IMR-90 (cell line): ENCODE measurements at regions not wholly inside any gene's neighbourhood (a gene's known extent, or its start where the extent isn't known, plus 50 kb on each side); places are given as distances from the start of the nearest gene placed in this dataset.

Experiments used
- ATAC-seq: fragments of 200-7000 bp; cut with Tn5 transposase; 2 replicates; pipeline ENCODE4 v1.9.1; 2020; ENCODE audit warnings: low read depth, mild to moderate bottlenecking, moderate library complexity
- BruUV-seq: library from RNA; stranded (reverse); fragments of 400-500 nt; replicated peaks from 2 replicates; lab custom pipeline; 2021; lab: Mats Ljungman, UMichigan
- CTCF ChIA-PET: fragments of 300-600 bp; formaldehyde crosslinking; extraction: SDS; loops from one replicate; lab custom pipeline; 2021; ENCODE audit warnings: antibody characterized with exemption; lab: Yijun Ruan, JAX
- POLR2A ChIA-PET: fragments of 300-600 bp; sonication (Branson Sonifier 250); formaldehyde crosslinking; loops from one replicate; lab custom pipeline; 2022; ENCODE audit warnings: antibody characterized with exemption; ENCODE audit not compliant: unreplicated experiment; lab: Charles Lee
- DNase-seq: peaks from one replicate; pipeline ENCODE4 v3.0.0; 2013
- H2AFZ ChIP-seq: replicated peaks from 2 replicates; pipeline ENCODE3; 2013; ENCODE audit warnings: low read length, mild to moderate bottlenecking; ENCODE audit not compliant: poor library complexity
- H2AK5ac ChIP-seq: 2 replicates; pipeline ENCODE4 v1.6.1; 2013; ENCODE audit warnings: low read depth, low read length, inconsistent platforms
- H2AK9ac ChIP-seq: replicated peaks from 2 replicates; pipeline ENCODE3; 2013; ENCODE audit warnings: mild to moderate bottlenecking, low read depth, low read length, moderate library complexity; ENCODE audit not compliant: poor library complexity
- H2BK120ac ChIP-seq: 2 replicates; pipeline ENCODE4 v1.6.1; 2013; ENCODE audit warnings: low read depth, low read length, inconsistent platforms
- H2BK15ac ChIP-seq: 3 replicates; pipeline ENCODE4 v1.6.1; 2013; ENCODE audit warnings: low read depth, low read length, inconsistent platforms
- H2BK20ac ChIP-seq: 2 replicates; pipeline ENCODE4 v1.6.1; 2013; ENCODE audit warnings: low read depth, mild to moderate bottlenecking, inconsistent platforms, low read length, moderate library complexity
- H2BK5ac ChIP-seq: 2 replicates; pipeline ENCODE4 v1.6.1; 2013; ENCODE audit warnings: mild to moderate bottlenecking, low read depth, low read length, inconsistent platforms; ENCODE audit not compliant: poor library complexity, severe bottlenecking
- H3K14ac ChIP-seq: replicated peaks from 2 replicates; pipeline ENCODE4 v1.6.1; 2013; ENCODE audit warnings: low read depth, low read length, inconsistent platforms
- H3K18ac ChIP-seq: 2 replicates; pipeline ENCODE4 v1.6.1; 2013; ENCODE audit warnings: low read depth, low read length, control low read depth
- H3K23ac ChIP-seq: 2 replicates; pipeline ENCODE4 v1.6.1; 2013; ENCODE audit warnings: low read depth, low read length, inconsistent platforms
- H3K27ac ChIP-seq: 2 replicates; pipeline ENCODE4 v1.5.1; 2013; ENCODE audit warnings: mild to moderate bottlenecking, control low read depth, low read length; ENCODE audit not compliant: insufficient read depth
- H3K27me3 ChIP-seq: 2 replicates; pipeline ENCODE4 v1.6.1; 2013; ENCODE audit warnings: low read length; ENCODE audit not compliant: control insufficient read depth, insufficient read depth
- H3K36me3 ChIP-seq: 2 replicates; pipeline ENCODE4 v1.6.1; 2013; ENCODE audit warnings: low read length, mixed read lengths; ENCODE audit not compliant: control insufficient read depth, insufficient read depth
- H3K4ac ChIP-seq: 2 replicates; pipeline ENCODE4 v1.6.1; 2013; ENCODE audit warnings: low read depth, low read length, inconsistent platforms
- H3K4me1 ChIP-seq: 2 replicates; pipeline ENCODE4 v1.6.1; 2013; ENCODE audit warnings: low read length, mixed read lengths; ENCODE audit not compliant: control insufficient read depth, insufficient read depth
- H3K4me2 ChIP-seq: 2 replicates; pipeline ENCODE4 v1.6.1; 2013; ENCODE audit warnings: low read depth, mild to moderate bottlenecking, control low read depth, low read length, moderate library complexity
- H3K4me3 ChIP-seq: 2 replicates; pipeline ENCODE4 v1.5.1; 2013; ENCODE audit warnings: low read depth, mild to moderate bottlenecking, control low read depth, low read length, moderate library complexity; ENCODE audit not compliant: insufficient read depth
- H3K56ac ChIP-seq: 2 replicates; pipeline ENCODE4 v1.6.1; 2013; ENCODE audit warnings: low read length, inconsistent platforms; ENCODE audit not compliant: insufficient read depth; ENCODE audit errors: extremely low read depth
- H3K79me1 ChIP-seq, 2 experiments: 2 replicates each; pipeline ENCODE4 v1.6.1; 2013; ENCODE audit warnings: low read length in 2 of 2, inconsistent platforms in 1 of 2, low read depth in 1 of 2
- H3K9ac ChIP-seq: 2 replicates; pipeline ENCODE4 v1.6.1; 2013; ENCODE audit warnings: low read depth, low read length, control low read depth
- H3K9me1 ChIP-seq: 2 replicates; pipeline ENCODE4 v1.6.1; 2013; ENCODE audit warnings: low read length, inconsistent platforms; ENCODE audit not compliant: insufficient read depth
- H3K9me3 ChIP-seq: 2 replicates; pipeline ENCODE4 v1.6.1; 2013; ENCODE audit warnings: low read length; ENCODE audit not compliant: control insufficient read depth, insufficient read depth
- H4K20me1 ChIP-seq: 2 replicates; pipeline ENCODE4 v1.6.1; 2013; ENCODE audit warnings: low read length, inconsistent platforms; ENCODE audit not compliant: insufficient read depth
- H4K5ac ChIP-seq: 2 replicates; pipeline ENCODE4 v1.6.1; 2013; ENCODE audit warnings: mild to moderate bottlenecking, low read depth, low read length, control low read depth
- H4K8ac ChIP-seq, 2 experiments: 2 replicates each; pipeline ENCODE4 v1.6.1; 2013; ENCODE audit warnings: low read depth in 2 of 2, low read length in 2 of 2, control low read depth in 1 of 2, inconsistent platforms in 1 of 2
- H4K91ac ChIP-seq: 2 replicates; pipeline ENCODE4 v1.6.1; 2013; ENCODE audit warnings: low read depth, low read length, inconsistent platforms; ENCODE audit not compliant: insufficient read depth
- BHLHE40 ChIP-seq: fragments of 150-350 bp; IDR thresholded peaks from 2 replicates; pipeline ENCODE4 v1.6.1; 2016; ENCODE audit warnings: mild to moderate bottlenecking, low read depth, low read length
- CEBPB ChIP-seq: IDR thresholded peaks from 2 replicates; pipeline ENCODE4 v1.6.1; 2012; ENCODE audit warnings: low read depth, low read length, improper control_type of control experiment
- CHD1 ChIP-seq: IDR thresholded peaks from 2 replicates; pipeline ENCODE4 v1.6.1; 2012; ENCODE audit warnings: low read depth, low read length, improper control_type of control experiment
- CTCF ChIP-seq: conservative IDR thresholded peaks from 2 replicates; pipeline ENCODE4 v1.5.1; 2012; ENCODE audit warnings: mild to moderate bottlenecking, low read depth, low read length, improper control_type of control experiment
- ELK1 ChIP-seq: fragments of 150-350 bp; IDR thresholded peaks from 2 replicates; pipeline ENCODE4 v1.6.1; 2016; ENCODE audit warnings: low read depth, mild to moderate bottlenecking, low read length, moderate library complexity, borderline replicate concordance
- FOS ChIP-seq: fragments of 150-350 bp; IDR thresholded peaks from 2 replicates; pipeline ENCODE4 v1.6.1; 2016; ENCODE audit warnings: low read depth, low read length
- MAFK ChIP-seq: IDR thresholded peaks from 2 replicates; pipeline ENCODE4 v1.6.1; 2012; ENCODE audit warnings: low read depth, low read length, improper control_type of control experiment
- MAZ ChIP-seq: IDR thresholded peaks from 2 replicates; pipeline ENCODE4 v1.6.1; 2012; ENCODE audit warnings: low read depth, mild to moderate bottlenecking, low read length, improper control_type of control experiment, moderate library complexity, borderline replicate concordance
- MXI1 ChIP-seq: IDR thresholded peaks from 2 replicates; pipeline ENCODE4 v1.6.1; 2012; ENCODE audit warnings: low read depth, mild to moderate bottlenecking, low read length, moderate library complexity, borderline replicate concordance
- NFE2L2 ChIP-seq: fragments of 150-350 bp; IDR thresholded peaks from 2 replicates; pipeline ENCODE4 v1.6.1; 2016; ENCODE audit warnings: low read depth, mild to moderate bottlenecking, low read length
- POLR2A ChIP-seq: IDR thresholded peaks from 2 replicates; pipeline ENCODE4 v1.6.1; 2012; ENCODE audit warnings: mild to moderate bottlenecking, low read depth, low read length
- RAD21 ChIP-seq: IDR thresholded peaks from 2 replicates; pipeline ENCODE4 v1.6.1; 2012; ENCODE audit warnings: low read length, improper control_type of control experiment
- RCOR1 ChIP-seq: IDR thresholded peaks from 2 replicates; pipeline ENCODE4 v1.6.1; 2012; ENCODE audit warnings: mild to moderate bottlenecking, low read length, improper control_type of control experiment; ENCODE audit not compliant: insufficient replicate concordance
- RFX5 ChIP-seq: IDR thresholded peaks from 2 replicates; pipeline ENCODE4 v1.8.0; 2012; ENCODE audit warnings: low read depth, mild to moderate bottlenecking, low read length, moderate library complexity
- SMC3 ChIP-seq: fragments of 150-350 bp; IDR thresholded peaks from 2 replicates; pipeline ENCODE4 v1.6.1; 2016; ENCODE audit warnings: low read depth, mild to moderate bottlenecking, antibody characterized with exemption, low read length, moderate library complexity
- USF2 ChIP-seq: fragments of 150-350 bp; IDR thresholded peaks from 2 replicates; pipeline ENCODE4 v1.6.1; 2017; ENCODE audit warnings: mild to moderate bottlenecking, antibody characterized with exemption, low read length, low read depth
- WGBS, 2 experiments: methylation state at CpG; one replicate each; pipeline versions ENCODE4 v1.1.5 to v1.1.7; 2013; ENCODE audit warnings: missing lambda C conversion rate in 2 of 2; ENCODE audit not compliant: insufficient read length in 1 of 2; ENCODE audit errors: extremely low coverage in 2 of 2; 5-methylcytosine and 5-hydroxymethylcytosine counted together
- dilution Hi-C: fragments of 300-500 bp; cut with HindIII; formaldehyde crosslinking; loops from one replicate; pipeline ENCODE4 v1.14.3; 2018; ENCODE audit warnings: low sequenced_read_pairs; ENCODE audit not compliant: unreplicated experiment
- in situ Hi-C: fragments of 300-500 bp; cut with MboI; formaldehyde crosslinking; loops from 3 replicates; pipeline ENCODE4 v1.14.3; 2019; ENCODE audit warnings: low sequenced_read_pairs, inconsistent platforms, mixed read lengths
- intact Hi-C: fragments of 100-400 bp; cut with micrococcal nuclease; formaldehyde crosslinking; loops from 2 replicates; pipeline ENCODE4 v1.10.0; 2022

GRCh38 chr12:92055877-92056276 is 89.8 kb downstream of the BTG1 start:
- Histone ChIP-seq H3K4me2 (no peak overlapping the region), H2BK20ac (no peak overlapping the region), H3K4me3 (no peak overlapping the region), H3K23ac (no peak overlapping the region), H3K9me1 (peaks cover 7% of the 10 kb centered on the region), H4K8ac (no peak overlapping the region), H4K5ac (no peak overlapping the region), H2AFZ (no peak overlapping the region), H3K4ac (no peak overlapping the region), H3K27me3 (no peaks in the 10 kb centered on the region), H3K79me1 (peaks cover 0 to 8% of the 10 kb centered on the region in 2 experiments; a peak in 1 of 4 replicates), H3K4me1 (peaks cover 7% of the 10 kb centered on the region), H3K14ac (no peak overlapping the region), H2BK5ac (no peak overlapping the region), H3K36me3 (no peaks in the 10 kb centered on the region), H3K9ac (no peak overlapping the region), H2AK9ac (no peak overlapping the region), H3K56ac (no peak overlapping the region), H3K27ac (no peak overlapping the region), H2AK5ac (no peak overlapping the region), H2BK15ac (no peak overlapping the region), H4K91ac (no peak overlapping the region), H3K9me3 (no peaks in the 10 kb centered on the region), H2BK120ac (no peak overlapping the region), H3K18ac (no peak overlapping the region), H4K20me1 (no peaks in the 10 kb centered on the region)
- intact Hi-C loops = no loop called here
- WGBS, 2 experiments = no CpG with 5 or more reads among the region's 4 CpGs
- no peak for TF ChIP-seq SMC3
- no peak for TF ChIP-seq ELK1
- TF ChIP-seq BHLHE40 = no peak
- TF ChIP-seq CTCF = no peak
- no peak for TF ChIP-seq NFE2L2
- TF ChIP-seq FOS = no peak
- TF ChIP-seq CHD1 = no peak
- TF ChIP-seq RCOR1 = no peak
- no peak for TF ChIP-seq MAFK
- TF ChIP-seq MXI1 = no peak
- TF ChIP-seq POLR2A = no peak
- TF ChIP-seq CEBPB = no peak
- TF ChIP-seq USF2 = no peak
- TF ChIP-seq RAD21 = no peak
- no peak for TF ChIP-seq MAZ
- no peak for TF ChIP-seq RFX5
- POLR2A ChIA-PET = no interaction called here
- dilution Hi-C loops = no loop called here
- CTCF ChIA-PET = no interaction called here
- DNase-seq (no peak), ATAC-seq (no peak)
- in situ Hi-C loops = no loop called here
- BruUV-seq = no TSS peak
